ENCODE measurements at regions not wholly inside any gene's neighbourhood (a gene's known extent, or its start where the extent isn't known, plus 50 kb on each side); places are given as distances from the start of the nearest gene placed in this dataset.

GRCh38 chr3:124517306-124517705, 212.9 kb upstream of the UMPS start:
- intact Hi-C loops (cut with micrococcal nuclease) (no loop called here), dilution Hi-C loops (cut with MboI; ENCODE audit: extremely low pct_ligation_motif_present, low sequenced_read_pairs) (no loop called here)
- no peaks in the 10 kb centered on the region for H3K9me3 ChIP-seq (replicated peaks; ENCODE audit: control insufficient read depth, insufficient read depth, low read length)
- POLR2A ChIA-PET, result no interaction called here
- H3K4me1 ChIP-seq (ENCODE audit: control insufficient read depth, extremely low read depth, insufficient read depth, low read length), result no peaks in the 10 kb centered on the region
- DNase-seq (ENCODE audit: low read depth, low spot score) (no peak), FAIRE-seq (no peak)
- CTCF ChIA-PET, result interaction anchor here (1.4 kb wide), 1 partner anchor 168 kb away, joined by 3 read pairs; no protein-coding TSS in a partner anchor
- no peak for TF ChIP-seq EZH2 (IDR thresholded peaks at IDR 0.05; ENCODE audit: borderline replicate concordance, low read depth, low read length, severe bottlenecking)
- TF ChIP-seq, protein P1, sequence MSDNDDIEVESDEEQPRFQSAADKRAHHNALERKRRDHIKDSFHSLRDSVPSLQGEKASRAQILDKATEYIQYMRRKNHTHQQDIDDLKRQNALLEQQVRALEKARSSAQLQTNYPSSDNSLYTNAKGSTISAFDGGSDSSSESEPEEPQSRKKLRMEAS (IDR thresholded peaks at IDR 0.05; ENCODE audit: insufficient read depth, insufficient read length), result no peak
- no peak for TF ChIP-seq POLR2A (IDR thresholded peaks at IDR 0.05; ENCODE audit: low read depth, low read length)
- TF ChIP-seq, protein P2, sequence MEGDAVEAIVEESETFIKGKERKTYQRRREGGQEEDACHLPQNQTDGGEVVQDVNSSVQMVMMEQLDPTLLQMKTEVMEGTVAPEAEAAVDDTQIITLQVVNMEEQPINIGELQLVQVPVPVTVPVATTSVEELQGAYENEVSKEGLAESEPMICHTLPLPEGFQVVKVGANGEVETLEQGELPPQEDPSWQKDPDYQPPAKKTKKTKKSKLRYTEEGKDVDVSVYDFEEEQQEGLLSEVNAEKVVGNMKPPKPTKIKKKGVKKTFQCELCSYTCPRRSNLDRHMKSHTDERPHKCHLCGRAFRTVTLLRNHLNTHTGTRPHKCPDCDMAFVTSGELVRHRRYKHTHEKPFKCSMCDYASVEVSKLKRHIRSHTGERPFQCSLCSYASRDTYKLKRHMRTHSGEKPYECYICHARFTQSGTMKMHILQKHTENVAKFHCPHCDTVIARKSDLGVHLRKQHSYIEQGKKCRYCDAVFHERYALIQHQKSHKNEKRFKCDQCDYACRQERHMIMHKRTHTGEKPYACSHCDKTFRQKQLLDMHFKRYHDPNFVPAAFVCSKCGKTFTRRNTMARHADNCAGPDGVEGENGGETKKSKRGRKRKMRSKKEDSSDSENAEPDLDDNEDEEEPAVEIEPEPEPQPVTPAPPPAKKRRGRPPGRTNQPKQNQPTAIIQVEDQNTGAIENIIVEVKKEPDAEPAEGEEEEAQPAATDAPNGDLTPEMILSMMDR (IDR thresholded peaks at IDR 0.05; ENCODE audit: extremely low read depth in 1 of 2, insufficient read depth in 1 of 2, low read depth in 1 of 2, low read length in 2 of 2), result no peak
- no peak for TF ChIP-seq MYC (IDR thresholded peaks at IDR 0.05; ENCODE audit: low read depth, low read length)
- TF ChIP-seq FOS (IDR thresholded peaks at IDR 0.05; ENCODE audit: borderline replicate concordance, insufficient read depth, low read length), result no peak
- TF ChIP-seq JUN (IDR thresholded peaks at IDR 0.05; ENCODE audit: borderline replicate concordance, insufficient read depth, insufficient read length, low read depth), result no peak
- no peak for TF ChIP-seq GATA2 (IDR thresholded peaks at IDR 0.05; ENCODE audit: insufficient read depth, insufficient read length, low read depth, low read length)
- TF ChIP-seq POLR2AphosphoS5 (IDR thresholded peaks at IDR 0.05; ENCODE audit: insufficient read depth, low read depth, low read length), result no peak
- peaks cover 0 to 4% of the 10 kb centered on the region in 2 experiments for H3K27me3 ChIP-seq (ENCODE audit: control insufficient read depth in 2 of 2, insufficient read depth in 2 of 2, low read length in 2 of 2)
- no peak overlapping the region for H3K4me2 ChIP-seq (ENCODE audit: insufficient read depth, low read length)
- H3K4me3 ChIP-seq (replicated peaks in 1 of 3; ENCODE audit: insufficient read depth in 1 of 3, low read depth in 1 of 3, low read length in 3 of 3), result no peak overlapping the region
- H3K36me3 ChIP-seq (ENCODE audit: control insufficient read depth in 2 of 2, extremely low read depth in 1 of 2, insufficient read depth in 2 of 2, low read length in 2 of 2), result no peaks in the 10 kb centered on the region
- no peaks in the 10 kb centered on the region for H3K79me2 ChIP-seq (ENCODE audit: control insufficient read depth, insufficient read depth, low read length)
- H3K9me1 ChIP-seq (replicated peaks; ENCODE audit: control insufficient read depth, extremely low read depth, insufficient read depth, low read length), result no peaks in the 10 kb centered on the region
- no peak overlapping the region for H2AFZ ChIP-seq (ENCODE audit: low read depth, low read length)
- H4K20me1 ChIP-seq (replicated peaks; ENCODE audit: control insufficient read depth, extremely low read depth, insufficient read depth, low read length), result no peaks in the 10 kb centered on the region
- H3K9ac ChIP-seq (replicated peaks; ENCODE audit: extremely low read depth, insufficient read depth, low read length), result no peak overlapping the region
- no peak overlapping the region for H3K27ac ChIP-seq (ENCODE audit: insufficient read depth, low read depth, low read length)
- BruUV-seq (replicated peaks), result no TSS peak
